ENCODE measurements at regions not wholly inside any gene's neighbourhood (a gene's known extent, or its start where the extent isn't known, plus 50 kb on each side); places are given as distances from the start of the nearest gene placed in this dataset.

DNA sequence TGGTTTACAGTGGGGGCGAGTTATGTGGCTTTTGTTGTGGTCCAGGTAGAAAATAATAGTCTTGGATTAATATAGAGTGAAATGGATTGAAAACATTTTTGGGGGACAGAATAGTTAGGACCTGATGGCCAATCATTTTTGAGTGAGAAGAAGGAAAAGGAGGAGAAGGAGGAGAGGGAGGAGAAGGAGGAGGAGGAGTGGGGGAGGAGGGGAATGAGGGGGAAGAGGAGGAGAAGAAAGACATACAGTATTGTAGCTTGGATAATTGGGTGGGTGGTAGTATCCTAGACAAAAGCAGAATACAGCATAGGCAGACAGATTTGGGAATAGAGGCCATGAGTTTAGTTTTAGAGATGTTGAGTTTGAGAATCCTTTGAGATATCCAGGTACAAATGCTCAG is 101.6 kb downstream of the GATA6 start (continued):
- TF ChIP-seq, protein P1, sequence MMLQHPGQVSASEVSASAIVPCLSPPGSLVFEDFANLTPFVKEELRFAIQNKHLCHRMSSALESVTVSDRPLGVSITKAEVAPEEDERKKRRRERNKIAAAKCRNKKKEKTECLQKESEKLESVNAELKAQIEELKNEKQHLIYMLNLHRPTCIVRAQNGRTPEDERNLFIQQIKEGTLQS (IDR thresholded peaks at IDR 0.05), result no peak
- TF ChIP-seq SP1 (IDR thresholded peaks at IDR 0.05) (no peak), CTCF (IDR thresholded peaks at IDR 0.05; ENCODE audit: low read depth, low read length, missing input control) (no peak)

DNA sequence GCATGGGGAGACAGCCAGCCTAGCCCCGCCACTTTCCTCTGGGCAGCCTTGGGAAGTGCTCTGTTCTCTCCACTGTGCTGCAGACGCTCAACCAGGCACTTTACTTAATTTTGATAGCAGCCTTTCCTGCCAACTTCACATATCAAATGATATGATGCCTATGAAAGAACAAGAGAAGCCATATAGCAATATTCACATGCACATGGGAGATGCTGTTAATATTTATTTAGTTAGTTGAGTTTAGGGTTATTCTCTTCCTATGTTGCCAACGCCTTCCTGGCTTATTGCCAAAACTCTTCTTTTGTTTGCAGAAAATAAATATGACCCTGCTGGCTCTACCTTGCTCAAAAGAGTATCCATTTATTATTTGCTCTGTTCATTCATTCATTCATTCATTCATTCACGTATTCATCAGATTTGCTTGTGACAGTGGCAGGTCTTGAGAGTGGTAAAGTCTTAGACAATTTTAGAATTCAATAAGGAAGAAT is 99.3 kb downstream of the GATA6 start:
- no peaks in the 10 kb centered on the region for H3K36me3 ChIP-seq (ENCODE audit: control insufficient read depth in 4 of 4, insufficient read depth in 3 of 4, low read depth in 1 of 4, low read length in 3 of 4)
- H3K27ac ChIP-seq (ENCODE audit: low read depth in 1 of 2, low read length in 2 of 2), result no peak overlapping the region
- H3K27me3 ChIP-seq (ENCODE audit: control insufficient read depth in 4 of 4, insufficient read depth in 4 of 4, low read length in 3 of 4), result no peaks in the 10 kb centered on the region
- H3K4me1 ChIP-seq (ENCODE audit: control insufficient read depth in 4 of 4, insufficient read depth in 4 of 4, low read length in 3 of 4), result no peaks in the 10 kb centered on the region
- no peaks in the 10 kb centered on the region for H3K9me3 ChIP-seq (ENCODE audit: control insufficient read depth in 4 of 4, low read length in 3 of 4)
- H3K4me3 ChIP-seq (ENCODE audit: low read depth in 1 of 3, low read length in 3 of 3), result no peak overlapping the region
- no peak overlapping the region for H3K9ac ChIP-seq (ENCODE audit: low read depth in 1 of 2, low read length in 2 of 2)
- no peak for DNase-seq (ENCODE audit: low spot score)
- WGBS, result 65% methylated on average over 4 of the region's 4 CpGs
- TF ChIP-seq FOXA2 (IDR thresholded peaks at IDR 0.05) (no peak), EGR1 (IDR thresholded peaks at IDR 0.05; ENCODE audit: low read depth in 2 of 2) (no peak), RXRA (IDR thresholded peaks at IDR 0.05) (no peak), YY1 (IDR thresholded peaks at IDR 0.05) (no peak)

DNA sequence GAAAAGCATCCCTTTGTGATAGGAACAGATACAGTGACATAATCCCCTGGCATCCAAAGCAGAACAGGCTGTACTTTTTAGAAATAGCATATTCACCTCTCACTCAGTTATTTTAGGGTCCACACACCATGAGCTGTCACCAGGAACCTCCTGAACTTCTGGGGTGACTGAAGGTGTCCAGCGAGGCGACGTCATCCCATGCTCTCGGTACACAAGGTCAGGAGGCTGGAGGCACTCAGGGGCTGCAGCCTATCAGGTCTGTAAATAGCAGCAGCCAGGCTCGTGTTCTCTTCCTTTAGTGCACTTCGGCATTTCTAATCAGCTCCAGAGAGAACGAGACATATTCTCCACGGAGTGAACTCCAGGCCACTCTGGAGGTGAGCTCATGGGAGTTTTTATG is 98.3 kb downstream of the GATA6 start:
- Histone ChIP-seq H3K4me1 (ENCODE audit: control insufficient read depth in 4 of 4, insufficient read depth in 4 of 4, low read length in 3 of 4) (no peaks in the 10 kb centered on the region), H3K27ac (ENCODE audit: low read depth in 1 of 2, low read length in 2 of 2) (no peak overlapping the region), H3K27me3 (ENCODE audit: control insufficient read depth in 4 of 4, insufficient read depth in 4 of 4, low read length in 3 of 4) (no peaks in the 10 kb centered on the region), H3K36me3 (ENCODE audit: control insufficient read depth in 4 of 4, insufficient read depth in 3 of 4, low read depth in 1 of 4, low read length in 3 of 4) (no peaks in the 10 kb centered on the region), H3K4me3 (ENCODE audit: low read depth in 1 of 3, low read length in 3 of 3) (no peak overlapping the region), H3K9me3 (ENCODE audit: control insufficient read depth in 4 of 4, low read length in 3 of 4) (no peaks in the 10 kb centered on the region), H3K9ac (ENCODE audit: low read depth in 1 of 2, low read length in 2 of 2) (no peak overlapping the region)
- TF ChIP-seq NR2F2 (IDR thresholded peaks at IDR 0.05), result peak; percentile 89
- peak; percentile 58 to 69 for TF ChIP-seq RXRA (IDR thresholded peaks at IDR 0.05)
- TF ChIP-seq GABPA (IDR thresholded peaks at IDR 0.05 in 1 of 2, conservative IDR thresholded peaks at IDR 0.05 in 1 of 2), result no peak
- no peak for TF ChIP-seq FOXA1 (IDR thresholded peaks at IDR 0.05)
- TF ChIP-seq RAD21 (IDR thresholded peaks at IDR 0.05), result no peak
- peak; percentile 68 for TF ChIP-seq SP1 (IDR thresholded peaks at IDR 0.05)
- TF ChIP-seq ZBTB33 (IDR thresholded peaks at IDR 0.05), result no peak
- no peak for TF ChIP-seq CTCF (IDR thresholded peaks at IDR 0.05; ENCODE audit: low read depth, low read length, missing input control)
- 41% methylated on average over 8 of the region's 8 CpGs for WGBS
- no peak for DNase-seq (ENCODE audit: low spot score)

Data from liver (tissue), 8 donors.